ENCODE measurements at regions not wholly inside any gene's neighbourhood (a gene's known extent, or its start where the extent isn't known, plus 50 kb on each side); places are given as distances from the start of the nearest gene placed in this dataset.

DNA sequence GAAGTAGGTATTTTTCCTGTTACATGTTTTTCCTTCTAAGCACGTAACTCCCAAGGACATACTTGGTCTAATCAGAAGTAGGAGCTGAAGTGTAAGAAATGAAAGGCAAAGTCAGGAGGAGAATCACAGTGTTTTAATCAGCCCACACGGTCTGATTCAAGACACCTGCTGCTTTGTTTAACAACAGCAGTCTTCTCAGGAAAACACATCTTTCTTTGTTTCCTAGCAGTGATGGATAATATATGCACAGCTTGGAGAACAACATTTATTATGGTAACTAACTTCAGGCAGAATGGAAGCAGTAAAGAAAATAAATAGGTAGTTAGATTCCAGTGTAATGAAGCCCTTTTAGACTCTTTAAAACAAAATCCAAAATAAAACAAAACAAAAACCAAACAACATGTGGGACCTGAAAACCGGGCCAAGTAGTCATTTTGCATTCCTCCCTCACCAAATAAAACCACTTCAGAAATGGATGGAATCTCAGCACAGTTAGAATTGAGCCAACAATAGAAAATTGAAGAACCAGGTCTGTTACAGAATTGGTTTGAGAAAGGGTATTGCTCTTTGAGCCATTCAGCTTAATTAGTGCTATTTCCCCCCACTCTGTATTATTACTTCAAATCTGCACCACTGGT is 61.1 kb upstream of the UGP2 start:
- DNase-seq (ENCODE audit: low read depth): no peak

DNA sequence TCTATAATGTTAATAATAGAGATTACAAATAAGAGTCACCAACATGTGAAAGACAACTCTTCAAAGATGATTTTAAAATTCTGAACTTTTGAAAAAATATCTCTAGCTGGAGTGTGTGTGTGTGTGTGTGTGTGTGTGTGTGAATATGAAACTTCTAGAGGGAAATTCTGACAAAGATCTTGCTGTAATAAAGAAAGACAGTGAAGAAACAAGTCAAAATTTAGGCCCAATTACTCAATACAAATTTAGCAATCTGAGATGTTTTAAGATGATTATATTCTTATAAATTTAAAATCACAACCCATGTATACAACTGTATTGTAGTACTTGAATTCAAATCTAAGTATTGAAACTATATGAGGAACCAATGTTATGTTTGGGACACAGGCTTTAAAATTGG is 57.2 kb upstream of the UGP2 start:
- no peak for DNase-seq (ENCODE audit: low read depth)

DNA sequence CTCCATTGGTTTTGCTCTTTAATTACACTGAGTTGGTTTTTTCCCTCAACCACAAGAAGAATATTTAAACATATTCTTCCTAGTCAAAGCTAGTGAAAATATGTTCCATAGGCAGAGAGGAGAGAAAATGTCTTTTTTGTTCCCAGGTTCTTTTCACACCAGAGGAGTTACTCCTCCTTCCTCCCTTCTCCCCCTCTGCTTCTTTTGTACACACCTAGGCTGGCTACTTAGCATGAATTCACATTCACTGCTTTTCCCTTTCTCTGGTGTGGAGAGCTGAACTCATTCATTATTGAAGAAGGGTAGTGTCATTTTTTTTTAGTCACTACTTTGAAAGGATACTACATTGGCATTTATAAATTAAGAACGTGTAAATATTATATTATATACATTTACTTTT is 56.6 kb upstream of the UGP2 start:
- DNase-seq (ENCODE audit: low read depth): no peak

DNA sequence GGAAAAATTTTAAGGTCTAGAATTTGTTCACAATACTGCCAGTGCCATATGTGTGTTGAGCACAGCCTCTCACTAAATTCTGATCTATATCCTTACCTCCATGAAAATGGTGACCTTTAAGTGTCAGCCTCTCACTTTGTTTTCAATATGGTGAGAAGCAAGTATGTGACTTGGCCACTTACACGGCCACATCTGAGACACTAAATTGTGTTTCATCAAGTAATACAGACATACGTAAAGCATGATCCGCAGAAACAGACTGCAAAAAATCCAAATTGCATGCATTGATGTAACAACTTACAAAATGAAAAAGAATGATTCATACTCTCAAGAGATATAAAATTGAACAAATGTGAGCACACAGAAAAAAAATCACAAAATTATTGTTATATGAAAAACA is 55.2 kb upstream of the UGP2 start:
- DNase-seq (ENCODE audit: low read depth): no peak

DNA sequence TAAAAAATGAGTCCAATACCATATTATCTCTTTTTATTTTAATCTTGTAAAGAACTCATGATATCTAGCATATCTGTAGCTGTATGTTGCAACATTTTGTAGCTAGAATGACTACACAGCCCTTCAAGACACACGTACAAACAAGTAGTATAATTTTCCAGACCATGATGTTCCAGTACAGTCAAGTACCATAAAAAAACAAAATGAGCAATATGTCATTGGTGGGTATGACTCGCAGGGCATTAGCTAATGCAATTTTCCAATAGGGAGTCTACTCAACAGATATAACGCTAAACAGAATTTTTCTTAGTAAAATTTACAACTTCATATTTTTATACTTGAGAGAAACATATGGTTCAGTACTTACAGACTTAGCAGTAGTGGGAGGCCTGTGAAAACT is 53.6 kb upstream of the UGP2 start:
- DNase-seq (ENCODE audit: low read depth): peak; percentile 68

DNA sequence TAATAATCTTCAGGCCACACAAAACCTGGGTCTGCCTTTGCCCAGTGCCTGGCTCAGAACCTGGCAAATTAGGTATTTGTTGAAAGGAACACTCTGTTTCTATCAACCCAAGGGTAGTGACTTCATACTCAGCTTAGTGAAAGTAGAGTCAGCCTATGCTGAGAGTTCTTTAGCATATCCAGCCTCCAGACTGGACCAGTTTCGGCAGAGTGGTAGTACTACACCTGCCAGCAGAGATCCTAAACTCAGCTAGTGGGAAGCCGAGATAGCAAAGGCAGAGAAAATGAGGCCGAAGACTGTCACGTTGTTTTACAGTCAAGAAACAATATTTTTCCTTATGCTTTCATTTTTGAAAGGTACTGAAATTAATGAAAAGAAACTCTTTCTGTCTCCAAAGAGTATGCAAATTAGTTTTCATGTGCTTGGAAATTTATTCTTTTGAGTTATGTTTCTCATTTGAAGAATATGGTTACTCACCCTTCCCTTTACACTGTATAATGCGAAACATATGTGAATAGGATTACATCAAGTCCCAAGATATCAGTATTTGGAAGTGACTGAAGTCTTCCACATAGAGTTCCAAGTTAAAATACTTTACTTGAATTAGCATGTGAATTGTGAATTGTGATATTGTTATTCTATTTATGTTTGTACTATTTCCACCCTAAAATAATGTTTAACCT is 52.2 kb upstream of the UGP2 start:
- peak; percentile 52 for DNase-seq (ENCODE audit: low read depth)

DNA sequence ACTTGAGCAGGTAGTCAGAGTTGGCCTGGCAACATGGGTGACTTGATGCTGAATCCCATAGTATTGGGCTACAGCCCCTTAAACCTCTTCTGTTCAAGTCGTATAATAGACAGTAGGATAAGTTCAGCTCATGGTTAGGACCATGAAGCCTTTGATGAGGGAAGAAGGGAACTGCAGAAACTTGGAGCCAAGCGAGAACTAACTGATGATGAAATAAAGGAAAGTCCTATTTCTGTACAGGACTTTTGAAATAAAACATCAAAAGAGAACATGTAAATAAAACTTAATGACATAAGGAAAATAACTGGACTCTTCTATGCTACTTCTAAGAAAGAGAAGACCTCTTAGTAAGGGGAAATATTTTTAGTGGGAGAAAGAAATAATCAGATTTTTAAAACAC is 51.2 kb upstream of the UGP2 start:
- no peak for DNase-seq (ENCODE audit: low read depth)

DNA sequence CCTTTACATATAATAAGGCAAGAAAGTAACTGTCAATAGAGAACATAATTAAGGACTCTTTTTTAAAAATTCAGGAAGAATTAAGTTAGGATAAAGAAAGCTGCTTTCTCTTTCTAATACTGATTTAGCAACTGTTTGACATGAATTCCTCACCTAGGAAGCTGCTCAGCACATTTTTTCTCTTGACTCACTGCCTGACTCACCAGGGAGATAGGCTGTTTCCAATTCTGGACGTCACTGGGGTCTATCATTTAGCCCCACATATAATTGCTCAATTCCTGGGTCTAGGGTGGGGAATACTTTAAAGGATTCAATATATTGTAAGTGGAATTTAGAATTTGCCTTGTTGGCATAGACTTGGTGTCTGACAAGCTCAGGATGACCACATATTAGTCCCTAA is 50.8 kb upstream of the UGP2 start:
- DNase-seq (ENCODE audit: low read depth): peak; percentile 82

DNA sequence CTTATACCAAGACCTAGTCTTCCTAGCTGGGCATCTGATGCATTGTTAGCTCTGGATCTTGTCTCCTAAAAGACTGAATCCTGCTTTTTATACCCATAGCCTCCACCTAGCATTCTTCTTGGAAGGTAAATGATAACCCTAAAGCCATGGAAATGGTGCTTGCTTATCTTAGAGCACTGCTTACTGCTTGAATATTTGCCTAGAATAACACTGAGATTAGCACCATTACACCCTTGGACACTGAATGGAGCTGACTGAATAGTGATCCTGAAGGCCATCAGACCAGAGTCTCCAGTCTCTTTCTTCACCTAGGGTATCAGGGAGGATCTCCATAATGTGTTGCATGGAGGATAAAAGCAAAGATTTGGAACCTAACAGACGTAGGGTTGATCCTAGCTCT is 50.3 kb upstream of the UGP2 start:
- no peak for DNase-seq (ENCODE audit: low read depth)

Measured in HS-5 (cell line).